Central memory CD8-positive, alpha-beta T cell (primary cell): ENCODE measurements at regions not wholly inside any gene's neighbourhood (a gene's known extent, or its start where the extent isn't known, plus 50 kb on each side); places are given as distances from the start of the nearest gene placed in this dataset.

Experiments used
- ATAC-seq: fragments of 150-1000 bp; cut with Tn5 transposase; replicated peaks from 2 replicates; pipeline ENCODE4 v1.10.0; 2022; ENCODE audit warnings: mild to moderate bottlenecking, moderate FRiP score, moderate number of reproducible peaks; ENCODE audit not compliant: poor library complexity, severe bottlenecking; ENCODE audit errors: extremely low read depth
- DNase-seq, 2 donors: peaks; one replicate each; pipeline ENCODE4 v3.0.0; 2021; ENCODE audit warnings: low spot score in 2 of 2
- H3K27ac Mint-ChIP-seq: one replicate; pipeline ENCODE4 v1.8.0; 2022; ENCODE audit warnings: low read depth, mild to moderate bottlenecking, moderate library complexity, mixed read lengths
- H3K27me3 Mint-ChIP-seq: one replicate; pipeline ENCODE4 v1.8.0; 2022; ENCODE audit warnings: mixed read lengths
- H3K36me3 Mint-ChIP-seq: one replicate; pipeline ENCODE4 v1.8.0; 2022; ENCODE audit warnings: mild to moderate bottlenecking, moderate library complexity, mixed read lengths; ENCODE audit not compliant: insufficient read depth
- H3K4me1 Mint-ChIP-seq: one replicate; pipeline ENCODE4 v1.8.0; 2022; ENCODE audit warnings: mixed read lengths
- H3K4me3 Mint-ChIP-seq: one replicate; pipeline ENCODE4 v1.8.0; 2022; ENCODE audit warnings: mild to moderate bottlenecking, moderate library complexity, mixed read lengths
- H3K9me3 Mint-ChIP-seq: one replicate; pipeline ENCODE4 v1.8.0; 2022; ENCODE audit warnings: mixed read lengths

GRCh38 chr11:112874980-112875379 lies 86.2 kb upstream of the NCAM1 start:
- Mint-ChIP-seq H3K27ac (no peak overlapping the region), H3K36me3 (no peaks in the 10 kb centered on the region), H3K9me3 (peaks cover 5% of the 10 kb centered on the region), H3K27me3 (peaks cover 11% of the 10 kb centered on the region), H3K4me3 (no peak overlapping the region), H3K4me1 (no peaks in the 10 kb centered on the region)
- ATAC-seq, result no peak
- DNase-seq, result no peak

GRCh38 chr11:112877581-112877980 lies 83.6 kb upstream of the NCAM1 start:
- no peak for DNase-seq
- Mint-ChIP-seq H3K27me3 (peaks cover 7% of the 10 kb centered on the region), H3K9me3 (peaks cover 5% of the 10 kb centered on the region), H3K4me1 (peaks cover 11% of the 10 kb centered on the region), H3K4me3 (no peak overlapping the region), H3K36me3 (no peaks in the 10 kb centered on the region), H3K27ac (no peak overlapping the region)
- ATAC-seq, result no peak

DNA sequence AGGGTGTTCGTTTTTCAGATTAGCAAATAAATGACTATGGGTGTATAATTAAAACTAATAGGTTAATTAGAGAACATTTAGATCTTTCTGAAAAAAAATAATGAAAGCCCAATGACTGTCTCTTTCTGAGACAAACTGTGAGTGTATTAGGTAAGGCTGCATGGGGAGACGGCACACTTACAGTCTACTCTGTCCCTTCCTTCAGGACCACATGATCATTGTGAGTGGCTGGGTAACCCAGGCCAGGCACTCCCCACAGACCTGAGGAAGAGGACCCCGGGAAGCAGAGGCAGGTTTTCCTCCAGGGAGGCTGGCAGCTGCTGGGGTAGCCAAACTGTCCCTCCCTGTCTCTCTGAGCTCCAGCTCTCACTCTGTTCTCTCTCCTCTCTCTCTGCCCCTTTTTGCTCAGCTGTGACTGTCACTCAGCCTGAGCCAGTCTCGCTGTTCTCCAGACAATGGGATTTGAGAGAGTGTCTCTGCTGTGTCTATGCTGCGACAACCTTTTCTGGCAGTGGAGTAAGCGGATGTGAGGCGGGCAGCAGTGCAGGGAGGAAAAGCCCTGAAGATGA lies 83.1 kb upstream of the NCAM1 start:
- Mint-ChIP-seq H3K36me3 (no peaks in the 10 kb centered on the region), H3K27me3 (peaks cover 2% of the 10 kb centered on the region), H3K4me3 (no peak overlapping the region), H3K9me3 (no peaks in the 10 kb centered on the region), H3K27ac (no peak overlapping the region), H3K4me1 (peaks cover 11% of the 10 kb centered on the region)
- DNase-seq, result no peak
- no peak for ATAC-seq

- no peaks in the 10 kb centered on the region for H3K9me3 Mint-ChIP-seq
- peaks cover 11% of the 10 kb centered on the region for H3K4me1 Mint-ChIP-seq
- ATAC-seq (no peak), DNase-seq (no peak)
- H3K4me3 Mint-ChIP-seq, result no peak overlapping the region
- H3K27me3 Mint-ChIP-seq, result no peaks in the 10 kb centered on the region
- H3K27ac Mint-ChIP-seq, result peak overlapping the region; percentile 44
- H3K36me3 Mint-ChIP-seq, result no peaks in the 10 kb centered on the region
Measured at GRCh38 chr11:112880495-112880894, 80.7 kb upstream of the NCAM1 start.

DNA sequence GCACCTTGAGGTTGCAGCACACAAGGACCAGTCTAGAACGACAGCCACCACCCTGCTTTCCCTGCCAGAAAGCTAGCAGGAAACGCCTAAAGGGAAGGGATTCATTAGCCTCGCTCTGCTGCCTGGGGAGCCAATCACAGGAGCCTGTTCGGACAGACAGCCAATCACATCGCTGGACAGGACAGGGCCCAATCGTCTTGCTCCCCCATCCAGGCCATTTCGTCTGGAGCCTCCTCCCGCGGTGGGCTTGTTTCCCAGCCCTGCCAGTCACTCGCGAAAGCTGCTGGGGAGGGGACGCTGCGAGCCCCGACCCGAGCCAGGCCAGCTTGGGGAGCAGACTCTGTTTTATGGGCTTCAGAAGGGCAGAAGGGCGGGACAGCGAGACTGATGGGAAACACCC lies 79.8 kb upstream of the NCAM1 start:
- H3K27ac Mint-ChIP-seq, result no peak overlapping the region
- no peak overlapping the region for H3K4me3 Mint-ChIP-seq
- no peak for ATAC-seq
- no peaks in the 10 kb centered on the region for H3K9me3 Mint-ChIP-seq
- H3K36me3 Mint-ChIP-seq, result no peaks in the 10 kb centered on the region
- no peaks in the 10 kb centered on the region for H3K27me3 Mint-ChIP-seq
- DNase-seq, result no peak
- H3K4me1 Mint-ChIP-seq, result peaks cover 11% of the 10 kb centered on the region

DNA sequence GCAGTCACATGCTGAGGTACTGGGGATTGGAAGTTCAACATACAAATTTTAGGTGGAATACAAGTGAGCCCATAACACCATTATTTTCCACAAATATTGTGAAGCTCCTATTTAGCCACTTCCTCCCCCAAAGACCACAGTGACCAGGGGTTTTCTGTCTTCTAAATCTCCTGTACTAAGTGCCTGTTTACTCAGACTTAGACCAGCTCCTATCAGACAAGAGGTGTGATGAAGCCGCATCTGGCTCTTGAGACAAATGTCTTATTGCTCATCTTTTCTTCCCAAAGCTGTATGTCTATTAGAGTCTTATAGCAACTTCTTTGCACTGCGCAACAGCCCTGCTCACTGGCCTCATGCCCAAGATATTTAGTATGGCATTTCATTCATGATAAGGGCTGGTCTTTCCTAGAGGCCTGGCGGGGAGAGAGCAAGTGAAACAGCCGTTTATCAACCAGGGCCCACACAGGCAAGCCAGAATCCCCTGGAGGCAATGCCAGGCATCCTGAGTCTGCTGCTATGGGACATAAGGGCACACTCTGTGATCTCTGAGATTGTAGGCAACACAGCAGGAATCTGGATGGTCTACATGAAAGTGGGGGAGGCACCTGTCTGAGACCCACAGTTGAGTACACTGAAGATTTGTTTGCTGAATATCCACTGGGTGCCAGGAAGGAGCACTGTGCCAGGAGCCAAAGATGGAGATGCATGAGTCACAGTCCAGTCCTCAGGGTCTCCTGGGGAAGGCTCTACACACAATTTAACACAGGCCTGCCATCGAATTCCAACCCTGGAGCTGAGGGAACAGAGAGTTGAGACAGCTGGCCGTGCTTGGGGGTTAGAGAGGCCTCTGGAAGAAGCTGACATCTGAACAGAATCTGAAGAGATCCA lies 78.5 kb upstream of the NCAM1 start:
- Mint-ChIP-seq H3K27me3 (no peaks in the 10 kb centered on the region), H3K36me3 (no peaks in the 10 kb centered on the region), H3K27ac (no peak overlapping the region), H3K4me1 (peaks cover 11% of the 10 kb centered on the region), H3K4me3 (no peak overlapping the region), H3K9me3 (no peaks in the 10 kb centered on the region)
- ATAC-seq, result no peak
- no peak for DNase-seq

DNA sequence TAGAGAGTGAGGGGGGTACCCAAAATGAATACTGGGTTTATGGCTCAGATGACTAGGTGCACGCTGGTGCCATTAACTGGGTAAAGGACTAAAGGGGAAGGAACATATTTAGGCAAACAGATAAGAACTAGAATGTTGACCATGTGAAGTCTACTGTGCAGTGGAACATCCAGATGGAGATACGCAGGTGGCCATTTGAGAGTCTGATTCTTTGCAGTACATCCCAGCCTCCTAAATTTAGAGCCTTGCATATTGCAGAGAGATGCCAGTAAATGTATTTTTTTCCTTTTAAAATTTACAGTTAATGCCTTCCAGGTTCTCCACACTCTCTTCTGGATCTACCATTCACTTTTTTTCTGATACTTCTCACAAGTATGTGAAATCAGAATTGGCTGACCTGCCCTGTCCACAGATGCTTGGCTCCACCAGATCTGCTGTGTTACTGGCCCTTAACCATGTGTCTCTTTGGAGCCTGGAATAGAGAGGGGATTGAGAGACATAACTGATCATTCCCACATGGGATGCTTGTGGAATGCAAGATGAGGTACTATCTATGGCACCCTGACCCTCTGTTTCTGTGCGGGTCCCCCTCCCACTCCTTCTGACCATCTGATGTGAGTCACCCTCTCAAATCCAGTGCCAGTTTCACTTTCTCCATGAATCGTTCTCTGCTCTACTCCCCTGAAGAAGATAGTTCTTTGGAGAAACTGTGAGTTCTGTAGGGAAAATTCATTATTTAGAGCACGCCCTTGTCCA lies 77.0 kb upstream of the NCAM1 start:
- no peaks in the 10 kb centered on the region for H3K27me3 Mint-ChIP-seq

GRCh38 chr11:112885744-112886433 lies 75.3 kb upstream of the NCAM1 start:
- H3K4me3 Mint-ChIP-seq, result no peak overlapping the region
- no peaks in the 10 kb centered on the region for H3K27me3 Mint-ChIP-seq
- H3K27ac Mint-ChIP-seq, result no peak overlapping the region
- ATAC-seq (no peak), DNase-seq (no peak)
- H3K9me3 Mint-ChIP-seq, result no peaks in the 10 kb centered on the region
- H3K36me3 Mint-ChIP-seq, result no peaks in the 10 kb centered on the region
- peaks cover 4% of the 10 kb centered on the region for H3K4me1 Mint-ChIP-seq

More for the DNA sequence above, 77.0 kb upstream of the NCAM1 start:
- ATAC-seq (no peak), DNase-seq (no peak)
- H3K27ac Mint-ChIP-seq, result no peak overlapping the region
- H3K9me3 Mint-ChIP-seq, result no peaks in the 10 kb centered on the region
- no peaks in the 10 kb centered on the region for H3K36me3 Mint-ChIP-seq
- H3K4me1 Mint-ChIP-seq, result peaks cover 11% of the 10 kb centered on the region
- H3K4me3 Mint-ChIP-seq, result no peak overlapping the region

GRCh38 chr11:112886434-112887370 lies 74.5 kb upstream of the NCAM1 start:
- ATAC-seq (no peak), DNase-seq (no peak)
- H3K9me3 Mint-ChIP-seq, result no peaks in the 10 kb centered on the region
- no peak overlapping the region for H3K4me3 Mint-ChIP-seq
- no peaks in the 10 kb centered on the region for H3K27me3 Mint-ChIP-seq
- H3K36me3 Mint-ChIP-seq, result no peaks in the 10 kb centered on the region
- no peak overlapping the region for H3K27ac Mint-ChIP-seq
- H3K4me1 Mint-ChIP-seq, result no peaks in the 10 kb centered on the region

- no peaks in the 10 kb centered on the region for H3K4me1 Mint-ChIP-seq
- H3K9me3 Mint-ChIP-seq, result no peaks in the 10 kb centered on the region
- H3K27ac Mint-ChIP-seq, result no peak overlapping the region
- no peak overlapping the region for H3K4me3 Mint-ChIP-seq
- H3K27me3 Mint-ChIP-seq, result peaks cover 17% of the 10 kb centered on the region
- H3K36me3 Mint-ChIP-seq, result no peaks in the 10 kb centered on the region
- DNase-seq (no peak), ATAC-seq (no peak)
Measured at GRCh38 chr11:112889446-112889845, 71.8 kb upstream of the NCAM1 start.

GRCh38 chr11:112899235-112900006 lies 61.8 kb upstream of the NCAM1 start:
- no peak for ATAC-seq
- no peak for DNase-seq
- Mint-ChIP-seq H3K27me3 (peaks cover 2% of the 10 kb centered on the region), H3K27ac (no peak overlapping the region), H3K9me3 (no peaks in the 10 kb centered on the region), H3K4me1 (no peaks in the 10 kb centered on the region), H3K36me3 (no peaks in the 10 kb centered on the region), H3K4me3 (no peak overlapping the region)
